NT2/D1 (cell line): ENCODE measurements at regions not wholly inside any gene's neighbourhood (a gene's known extent, or its start where the extent isn't known, plus 50 kb on each side); places are given as distances from the start of the nearest gene placed in this dataset.

ENCODE experiments used
- YY1 ChIP-seq: IDR thresholded peaks from 2 replicates; pipeline ENCODE4 v1.6.1; 2011; ENCODE audit not compliant: insufficient read length, insufficient read depth
- ZNF274 ChIP-seq: IDR thresholded peaks from 2 replicates; pipeline ENCODE4 v1.6.1; 2011; ENCODE audit warnings: mild to moderate bottlenecking, low read depth, low read length

GRCh38 chr4:161189286-161190134 is 974.3 kb downstream of the FSTL5 start:
- TF ChIP-seq ZNF274 (no peak), YY1 (no peak)
